ENCODE measurements at regions not wholly inside any gene's neighbourhood (a gene's known extent, or its start where the extent isn't known, plus 50 kb on each side); places are given as distances from the start of the nearest gene placed in this dataset.
"Not testable (repeated sequence)": the region's sequence is repeated elsewhere in the genome, so short reads cannot be mapped to it uniquely, and the experiment has no call there.

DNA sequence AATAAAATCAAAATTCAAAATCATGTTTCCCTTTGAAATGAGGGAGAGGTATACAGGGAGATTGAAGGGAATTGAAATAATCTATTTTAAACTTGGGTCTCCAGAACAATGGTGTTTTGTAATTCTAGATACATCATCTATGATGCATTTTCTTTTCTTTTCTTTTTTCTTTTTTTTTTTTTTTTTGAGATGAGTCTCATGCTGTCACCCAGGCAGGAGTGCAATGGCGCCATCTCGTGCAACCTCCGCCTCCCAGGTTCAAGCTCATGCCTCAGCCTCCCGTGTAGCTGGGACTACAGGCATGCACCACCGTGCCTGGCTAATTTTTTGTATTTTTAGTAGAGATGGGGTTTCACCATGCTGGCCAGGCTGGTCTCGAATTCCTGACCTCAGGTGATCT, 205.1 kb downstream of the LPIN1 start:
- peak in 1 of 2 experiments; percentile 19 for DNase-seq (ENCODE audit: low read depth in 1 of 2, low spot score in 1 of 2)
- H3K4me2 ChIP-seq: not testable (repeated sequence)

DNA sequence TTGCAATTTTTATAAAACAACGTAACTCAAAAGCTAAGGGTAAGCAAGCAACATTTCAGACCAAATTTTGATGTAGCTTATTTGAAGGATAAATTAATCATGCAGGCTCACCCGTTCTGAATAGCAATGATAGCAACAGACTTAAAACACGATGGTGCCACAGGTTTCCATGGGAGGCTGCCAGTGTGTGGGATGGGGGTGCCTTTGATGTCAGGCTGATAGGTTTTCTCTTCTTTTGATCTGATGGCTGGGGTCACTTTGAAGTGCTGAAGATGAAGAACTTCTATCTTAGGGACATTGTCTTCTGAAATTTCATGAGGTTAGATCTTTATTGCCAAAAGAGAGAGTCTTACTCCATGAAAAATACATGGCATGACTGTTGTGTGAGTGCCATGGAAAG, 206.8 kb downstream of the LPIN1 start:
- POLR2A ChIA-PET: no interaction called here
- CTCF ChIA-PET: no interaction called here
- no peak for FAIRE-seq
- Histone ChIP-seq H3K4me3 (no peak overlapping the region), H3K27ac (no peak overlapping the region), H3K4me1 (no peaks in the 10 kb centered on the region), H3K4me2 (no peak overlapping the region), H3K9me3 (0 out of 3 replicates have a peak, but pooled peaks cover 2% of the 10 kb centered on the region)
- no peak for DNase-seq (ENCODE audit: low read depth in 1 of 2, low spot score in 1 of 2)
- WGBS (ENCODE audit: missing lambda C conversion rate): 2% methylated on average over 3 of the region's 3 CpGs
- no peak for TF ChIP-seq GATA3 (IDR thresholded peaks at IDR 0.05; ENCODE audit: borderline replicate concordance)
- TF ChIP-seq NPAS2 (CRISPR knock-in tag; IDR thresholded peaks at IDR 0.05; ENCODE audit: borderline replicate concordance): no peak
- TF ChIP-seq HEYL (CRISPR knock-in tag; IDR thresholded peaks at IDR 0.05): no peak
- TF ChIP-seq KDM5A (IDR thresholded peaks at IDR 0.05): no peak
- TF ChIP-seq TFCP2L1 (CRISPR knock-in tag; IDR thresholded peaks at IDR 0.05): no peak
- TF ChIP-seq EHMT2 (IDR thresholded peaks at IDR 0.05; ENCODE audit: low read depth): no peak
- TF ChIP-seq, protein P1, sequence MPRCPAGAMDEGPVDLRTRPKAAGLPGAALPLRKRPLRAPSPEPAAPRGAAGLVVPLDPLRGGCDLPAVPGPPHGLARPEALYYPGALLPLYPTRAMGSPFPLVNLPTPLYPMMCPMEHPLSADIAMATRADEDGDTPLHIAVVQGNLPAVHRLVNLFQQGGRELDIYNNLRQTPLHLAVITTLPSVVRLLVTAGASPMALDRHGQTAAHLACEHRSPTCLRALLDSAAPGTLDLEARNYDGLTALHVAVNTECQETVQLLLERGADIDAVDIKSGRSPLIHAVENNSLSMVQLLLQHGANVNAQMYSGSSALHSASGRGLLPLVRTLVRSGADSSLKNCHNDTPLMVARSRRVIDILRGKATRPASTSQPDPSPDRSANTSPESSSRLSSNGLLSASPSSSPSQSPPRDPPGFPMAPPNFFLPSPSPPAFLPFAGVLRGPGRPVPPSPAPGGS (IDR thresholded peaks at IDR 0.05): no peak
- ATAC-seq: no peak

More for the DNA sequence above, 205.1 kb downstream of the LPIN1 start:
- CTCF ChIA-PET: interaction anchor here (1.3 to 1.5 kb wide), 2 partner anchors 11 to 122 kb away, joined by 3 to 5 read pairs; no protein-coding TSS in a partner anchor
- H3K4me3 ChIP-seq, H3K9me3 ChIP-seq, H3K4me1 ChIP-seq, H3K27ac ChIP-seq, POLR2A ChIA-PET, FAIRE-seq: not testable (repeated sequence)
- peak in 1 of 2 experiments; percentile 48; a peak in 1 of 6 replicates for ATAC-seq
- TF ChIP-seq RAD21 (conservative IDR thresholded peaks at IDR 0.05 in 1 of 2, IDR thresholded peaks at IDR 0.05 in 1 of 2): peak in 1 of 2 experiments; percentile 40; a peak in 2 of 5 replicates
- WGBS (ENCODE audit: missing lambda C conversion rate): 15% methylated on average over 6 of the region's 6 CpGs

DNA sequence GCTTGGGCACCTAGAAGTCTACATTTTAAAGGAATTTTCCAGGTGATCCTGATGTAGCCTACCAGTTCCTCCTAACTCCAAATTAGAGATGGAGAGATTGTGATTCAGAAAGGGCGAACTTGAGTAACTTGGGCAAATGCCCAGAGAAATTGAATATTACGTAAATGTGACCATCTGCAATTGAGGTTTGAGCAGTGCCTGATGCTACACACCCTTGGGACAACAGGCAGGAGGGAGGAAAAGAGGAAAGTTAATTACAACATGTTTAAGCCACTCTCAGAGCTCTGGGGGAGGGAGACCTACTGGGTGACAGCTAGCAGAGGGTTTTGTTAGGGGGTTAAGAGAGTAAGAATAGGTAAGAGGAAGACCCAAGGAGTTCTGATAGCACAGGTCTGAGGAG, 208.9 kb downstream of the LPIN1 start:
- FAIRE-seq (no peak), DNase-seq (ENCODE audit: low read depth in 1 of 2, low spot score in 1 of 2) (no peak), ATAC-seq (no peak)
- 3% methylated on average over 2 of the region's 2 CpGs for WGBS (ENCODE audit: missing lambda C conversion rate)
- H3K4me3 ChIP-seq: no peak overlapping the region
- CTCF ChIA-PET: no interaction called here
- 0 out of 3 replicates have a peak, but pooled peaks cover 2% of the 10 kb centered on the region for H3K9me3 ChIP-seq
- H3K4me2 ChIP-seq: no peak overlapping the region
- no peaks in the 10 kb centered on the region for H3K4me1 ChIP-seq
- TF ChIP-seq HOXB5 (CRISPR knock-in tag; IDR thresholded peaks at IDR 0.05) (no peak), MYC (IDR thresholded peaks at IDR 0.05; ENCODE audit: borderline replicate concordance, low read length) (no peak), BHLHE40 (IDR thresholded peaks at IDR 0.05; ENCODE audit: low read depth, low read length) (no peak), EHF (CRISPR knock-in tag; IDR thresholded peaks at IDR 0.05) (no peak), POLR2A (IDR thresholded peaks at IDR 0.05; ENCODE audit: low read length) (no peak)
- TF ChIP-seq, protein P2, sequence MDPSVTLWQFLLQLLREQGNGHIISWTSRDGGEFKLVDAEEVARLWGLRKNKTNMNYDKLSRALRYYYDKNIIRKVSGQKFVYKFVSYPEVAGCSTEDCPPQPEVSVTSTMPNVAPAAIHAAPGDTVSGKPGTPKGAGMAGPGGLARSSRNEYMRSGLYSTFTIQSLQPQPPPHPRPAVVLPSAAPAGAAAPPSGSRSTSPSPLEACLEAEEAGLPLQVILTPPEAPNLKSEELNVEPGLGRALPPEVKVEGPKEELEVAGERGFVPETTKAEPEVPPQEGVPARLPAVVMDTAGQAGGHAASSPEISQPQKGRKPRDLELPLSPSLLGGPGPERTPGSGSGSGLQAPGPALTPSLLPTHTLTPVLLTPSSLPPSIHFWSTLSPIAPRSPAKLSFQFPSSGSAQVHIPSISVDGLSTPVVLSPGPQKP (IDR thresholded peaks at IDR 0.05; ENCODE audit: low read depth, low read length): no peak
- no peak overlapping the region for H3K27ac ChIP-seq
- POLR2A ChIA-PET: no interaction called here

DNA sequence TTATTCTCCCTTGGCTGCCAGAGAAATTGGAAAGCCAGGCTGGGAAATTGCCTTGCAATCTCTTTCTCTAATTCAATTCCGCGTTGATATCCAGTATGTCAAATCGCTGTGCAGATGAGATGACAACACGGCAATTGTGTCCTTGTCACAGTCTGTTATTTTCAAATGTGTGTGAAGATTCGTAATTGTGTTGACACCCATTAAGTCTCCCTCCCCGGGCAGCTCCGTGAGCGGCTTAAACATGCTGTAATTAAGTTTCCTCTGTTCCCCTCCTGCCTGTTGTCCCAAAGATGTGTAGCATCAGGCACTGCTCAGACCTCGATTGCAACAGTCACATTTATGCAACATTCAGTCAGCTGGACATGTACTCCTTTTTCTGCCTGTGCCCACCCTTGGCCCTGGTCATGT, 209.5 kb downstream of the LPIN1 start:
- no peak overlapping the region for H3K4me3 ChIP-seq
- H3K27ac ChIP-seq: no peak overlapping the region
- H3K9me3 ChIP-seq: 0 out of 3 replicates have a peak, but pooled peaks cover 2% of the 10 kb centered on the region
- no peak for FAIRE-seq
- no peak for DNase-seq (ENCODE audit: low read depth in 1 of 2, low spot score in 1 of 2)
- TF ChIP-seq, protein P3, sequence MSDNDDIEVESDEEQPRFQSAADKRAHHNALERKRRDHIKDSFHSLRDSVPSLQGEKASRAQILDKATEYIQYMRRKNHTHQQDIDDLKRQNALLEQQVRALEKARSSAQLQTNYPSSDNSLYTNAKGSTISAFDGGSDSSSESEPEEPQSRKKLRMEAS (IDR thresholded peaks at IDR 0.05): no peak
- no peak for TF ChIP-seq POLR2AphosphoS2 (conservative IDR thresholded peaks at IDR 0.05; ENCODE audit: low read length)
- no peak for TF ChIP-seq CBX8 (IDR thresholded peaks at IDR 0.05)
- TF ChIP-seq NPAS2 (CRISPR knock-in tag; IDR thresholded peaks at IDR 0.05; ENCODE audit: borderline replicate concordance): no peak
- no peak for TF ChIP-seq FOSB (CRISPR knock-in tag; IDR thresholded peaks at IDR 0.05)
- no peak for TF ChIP-seq SREBF2 (IDR thresholded peaks at IDR 0.05)
- no peak for TF ChIP-seq TP53 (CRISPR knock-in tag; IDR thresholded peaks at IDR 0.05)
- TF ChIP-seq MAZ (IDR thresholded peaks at IDR 0.05; ENCODE audit: borderline replicate concordance, low read depth, low read length): no peak
- TF ChIP-seq, protein P2 (IDR thresholded peaks at IDR 0.05; ENCODE audit: low read depth, low read length): no peak
- TF ChIP-seq GATA3 (IDR thresholded peaks at IDR 0.05; ENCODE audit: borderline replicate concordance): no peak
- no peak for TF ChIP-seq RARB (CRISPR knock-in tag; IDR thresholded peaks at IDR 0.05)
- TF ChIP-seq POLR2A (IDR thresholded peaks at IDR 0.05; ENCODE audit: low read length): no peak
- TF ChIP-seq EHF (CRISPR knock-in tag; IDR thresholded peaks at IDR 0.05): no peak
- TF ChIP-seq, protein P4, sequence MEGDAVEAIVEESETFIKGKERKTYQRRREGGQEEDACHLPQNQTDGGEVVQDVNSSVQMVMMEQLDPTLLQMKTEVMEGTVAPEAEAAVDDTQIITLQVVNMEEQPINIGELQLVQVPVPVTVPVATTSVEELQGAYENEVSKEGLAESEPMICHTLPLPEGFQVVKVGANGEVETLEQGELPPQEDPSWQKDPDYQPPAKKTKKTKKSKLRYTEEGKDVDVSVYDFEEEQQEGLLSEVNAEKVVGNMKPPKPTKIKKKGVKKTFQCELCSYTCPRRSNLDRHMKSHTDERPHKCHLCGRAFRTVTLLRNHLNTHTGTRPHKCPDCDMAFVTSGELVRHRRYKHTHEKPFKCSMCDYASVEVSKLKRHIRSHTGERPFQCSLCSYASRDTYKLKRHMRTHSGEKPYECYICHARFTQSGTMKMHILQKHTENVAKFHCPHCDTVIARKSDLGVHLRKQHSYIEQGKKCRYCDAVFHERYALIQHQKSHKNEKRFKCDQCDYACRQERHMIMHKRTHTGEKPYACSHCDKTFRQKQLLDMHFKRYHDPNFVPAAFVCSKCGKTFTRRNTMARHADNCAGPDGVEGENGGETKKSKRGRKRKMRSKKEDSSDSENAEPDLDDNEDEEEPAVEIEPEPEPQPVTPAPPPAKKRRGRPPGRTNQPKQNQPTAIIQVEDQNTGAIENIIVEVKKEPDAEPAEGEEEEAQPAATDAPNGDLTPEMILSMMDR (IDR thresholded peaks at IDR 0.05): no peak
- no peak for TF ChIP-seq NR3C1 (IDR thresholded peaks at IDR 0.05)
- no peak for TF ChIP-seq KDM1A (IDR thresholded peaks at IDR 0.05; ENCODE audit: low read depth)
- TF ChIP-seq HEYL (CRISPR knock-in tag; IDR thresholded peaks at IDR 0.05): no peak
- no peak for TF ChIP-seq MAFK (IDR thresholded peaks at IDR 0.05; ENCODE audit: partially characterized antibody)
- TF ChIP-seq JUNB (IDR thresholded peaks at IDR 0.05): no peak
- TF ChIP-seq HDAC2 (IDR thresholded peaks at IDR 0.05): no peak
- ATAC-seq: no peak
- no peak overlapping the region for H3K4me2 ChIP-seq
- no peaks in the 10 kb centered on the region for H3K4me1 ChIP-seq
- POLR2A ChIA-PET: no interaction called here
- WGBS (ENCODE audit: missing lambda C conversion rate): 28% methylated on average over 9 of the region's 9 CpGs
- CTCF ChIA-PET: interaction anchor here (1.2 kb wide), 1 partner anchor 11 kb away, joined by 3 read pairs; no protein-coding TSS in a partner anchor

Measured in A549 (cell line).